Neural progenitor cell (in vitro differentiated cells): ENCODE measurements at regions not wholly inside any gene's neighbourhood (a gene's known extent, or its start where the extent isn't known, plus 50 kb on each side); places are given as distances from the start of the nearest gene placed in this dataset.

Source experiments
- DNase-seq: peaks from one replicate; pipeline ENCODE4 v3.0.0-alpha.2; 2016; ENCODE audit warnings: low spot score
- H2AFZ ChIP-seq: fragments of 200-600 bp; sonication (generic); replicated peaks from 2 replicates; pipeline ENCODE4 v1.6.1; 2016; ENCODE audit warnings: antibody characterized with exemption
- H3F3A ChIP-seq: fragments of 200-600 bp; sonication (generic); 2 replicates; pipeline ENCODE4 v1.6.1; 2016; ENCODE audit warnings: antibody characterized with exemption, low read depth
- H3K27ac ChIP-seq: fragments of 200-600 bp; sonication (generic); 2 replicates; pipeline ENCODE4 v1.5.1; 2016; ENCODE audit warnings: mild to moderate bottlenecking
- H3K27me3 ChIP-seq: fragments of 200-600 bp; sonication (generic); 2 replicates; pipeline ENCODE4 v1.6.1; 2016; ENCODE audit warnings: mild to moderate bottlenecking, moderate library complexity
- H3K36me3 ChIP-seq: fragments of 200-600 bp; sonication (generic); 2 replicates; pipeline ENCODE4 v1.5.1; 2016
- H3K4me1 ChIP-seq: fragments of 200-600 bp; sonication (generic); 2 replicates; pipeline ENCODE4 v1.6.1; 2016; ENCODE audit warnings: mixed run types
- H3K4me2 ChIP-seq: fragments of 200-600 bp; sonication (generic); 2 replicates; pipeline ENCODE4 v1.6.1; 2016
- H3K4me3 ChIP-seq: fragments of 200-600 bp; sonication (generic); 2 replicates; pipeline ENCODE4 v1.5.1; 2016
- H3K79me2 ChIP-seq: fragments of 200-600 bp; sonication (generic); 2 replicates; pipeline ENCODE4 v1.6.1; 2016; ENCODE audit warnings: low read depth
- H3K9ac ChIP-seq: fragments of 200-600 bp; sonication (generic); 2 replicates; pipeline ENCODE4 v1.6.1; 2016
- H3K9me3 ChIP-seq: fragments of 200-600 bp; sonication (generic); 2 replicates; pipeline ENCODE4 v1.5.1; 2016; ENCODE audit warnings: low read depth
- H4K20me1 ChIP-seq: fragments of 200-600 bp; sonication (generic); 2 replicates; pipeline ENCODE4 v1.6.1; 2016; ENCODE audit warnings: low read depth
- H3K27ac Mint-ChIP-seq: 3 replicates; pipeline ENCODE4 v1.8.0; 2021; ENCODE audit warnings: mixed read lengths
- H3K27me3 Mint-ChIP-seq: 2 replicates; pipeline ENCODE4 v1.8.0; 2022; ENCODE audit warnings: low read depth, mild to moderate bottlenecking, inconsistent platforms, moderate library complexity, mixed read lengths; ENCODE audit not compliant: insufficient read depth
- H3K36me3 Mint-ChIP-seq: 3 replicates; pipeline ENCODE4 v1.8.0; 2021; ENCODE audit warnings: mixed read lengths
- H3K4me1 Mint-ChIP-seq: 3 replicates; pipeline ENCODE4 v1.8.0; 2021; ENCODE audit warnings: mixed read lengths
- H3K4me3 Mint-ChIP-seq: 3 replicates; pipeline ENCODE4 v1.8.0; 2021; ENCODE audit warnings: mild to moderate bottlenecking, moderate library complexity, mixed read lengths
- H3K9me3 Mint-ChIP-seq: 3 replicates; pipeline ENCODE4 v1.8.0; 2020; ENCODE audit warnings: mixed read lengths
- CTCF ChIP-seq: fragments of 200-600 bp; sonication (generic); IDR thresholded peaks from 2 replicates; pipeline ENCODE4 v1.5.1; 2017; ENCODE audit warnings: antibody characterized with exemption, mild to moderate bottlenecking
- EZH2 ChIP-seq: fragments of 200-600 bp; sonication (generic); IDR thresholded peaks from 2 replicates; pipeline ENCODE4 v1.6.1; 2017; ENCODE audit warnings: antibody characterized with exemption, mild to moderate bottlenecking, moderate library complexity
- EZH2phosphoT487 ChIP-seq: fragments of 200-600 bp; sonication (generic); IDR thresholded peaks from 2 replicates; pipeline ENCODE4 v1.6.1; 2017; ENCODE audit warnings: antibody characterized with exemption

GRCh38 chr9:4359016-4359415 lies 59.1 kb upstream of the GLIS3 start:
- H3K36me3 Mint-ChIP-seq = no peaks in the 10 kb centered on the region
- Histone ChIP-seq H3K4me1 (peaks cover 12% of the 10 kb centered on the region), H2AFZ (no peak overlapping the region), H3K9ac (no peak overlapping the region), H3K27me3 (no peaks in the 10 kb centered on the region), H3F3A (no peaks in the 10 kb centered on the region), H3K4me2 (no peak overlapping the region), H3K4me3 (no peak overlapping the region), H3K9me3 (no peaks in the 10 kb centered on the region), H4K20me1 (no peaks in the 10 kb centered on the region), H3K79me2 (no peaks in the 10 kb centered on the region), H3K27ac (no peak overlapping the region), H3K36me3 (no peaks in the 10 kb centered on the region)
- no peak for DNase-seq
- H3K4me1 Mint-ChIP-seq = peaks cover 4% of the 10 kb centered on the region
- no peak for TF ChIP-seq CTCF
- TF ChIP-seq EZH2 = no peak
- TF ChIP-seq EZH2phosphoT487 = no peak
- H3K27me3 Mint-ChIP-seq = peaks cover 6% of the 10 kb centered on the region
- H3K27ac Mint-ChIP-seq = no peak overlapping the region
- no peaks in the 10 kb centered on the region for H3K9me3 Mint-ChIP-seq
- no peak overlapping the region for H3K4me3 Mint-ChIP-seq

GRCh38 chr9:4357929-4358328 lies 58.1 kb upstream of the GLIS3 start:
- H3K36me3 ChIP-seq = no peaks in the 10 kb centered on the region
- no peaks in the 10 kb centered on the region for H3F3A ChIP-seq
- H3K27ac ChIP-seq = no peak overlapping the region
- H3K79me2 ChIP-seq = no peaks in the 10 kb centered on the region
- Mint-ChIP-seq H3K4me1 (peaks cover 4% of the 10 kb centered on the region), H3K4me3 (no peak overlapping the region), H3K36me3 (no peaks in the 10 kb centered on the region), H3K9me3 (no peaks in the 10 kb centered on the region), H3K27me3 (peaks cover 6% of the 10 kb centered on the region), H3K27ac (no peak overlapping the region)
- H4K20me1 ChIP-seq = no peaks in the 10 kb centered on the region
- no peak for DNase-seq
- no peak overlapping the region for H3K4me3 ChIP-seq
- H3K4me1 ChIP-seq = peaks cover 12% of the 10 kb centered on the region
- no peak overlapping the region for H3K4me2 ChIP-seq
- no peaks in the 10 kb centered on the region for H3K9me3 ChIP-seq
- no peaks in the 10 kb centered on the region for H3K27me3 ChIP-seq
- H2AFZ ChIP-seq = no peak overlapping the region
- H3K9ac ChIP-seq = no peak overlapping the region
- TF ChIP-seq CTCF (no peak), EZH2 (no peak)

GRCh38 chr9:4356306-4356705 lies 56.4 kb upstream of the GLIS3 start:
- H3K4me1 Mint-ChIP-seq = peaks cover 4% of the 10 kb centered on the region
- Histone ChIP-seq H3K9ac (no peak overlapping the region), H4K20me1 (no peaks in the 10 kb centered on the region), H3K27ac (no peak overlapping the region), H3K4me2 (no peak overlapping the region), H3K79me2 (no peaks in the 10 kb centered on the region), H3K9me3 (no peaks in the 10 kb centered on the region), H3K36me3 (no peaks in the 10 kb centered on the region), H3K4me3 (no peak overlapping the region), H3F3A (no peaks in the 10 kb centered on the region), H3K4me1 (no peaks in the 10 kb centered on the region), H3K27me3 (no peaks in the 10 kb centered on the region), H2AFZ (no peak overlapping the region)
- no peaks in the 10 kb centered on the region for H3K36me3 Mint-ChIP-seq
- TF ChIP-seq CTCF = no peak
- no peak for TF ChIP-seq EZH2
- no peak for TF ChIP-seq EZH2phosphoT487
- H3K4me3 Mint-ChIP-seq = no peak overlapping the region
- peaks cover 4% of the 10 kb centered on the region for H3K27me3 Mint-ChIP-seq
- no peaks in the 10 kb centered on the region for H3K9me3 Mint-ChIP-seq
- no peak overlapping the region for H3K27ac Mint-ChIP-seq
- DNase-seq = no peak

GRCh38 chr9:4353236-4353635 lies 53.4 kb upstream of the GLIS3 start:
- Histone ChIP-seq H3F3A (no peaks in the 10 kb centered on the region), H3K9me3 (no peaks in the 10 kb centered on the region), H3K27me3 (no peaks in the 10 kb centered on the region), H3K36me3 (no peaks in the 10 kb centered on the region), H4K20me1 (no peaks in the 10 kb centered on the region), H3K9ac (no peak overlapping the region), H3K27ac (no peak overlapping the region), H2AFZ (no peak overlapping the region), H3K79me2 (no peaks in the 10 kb centered on the region), H3K4me1 (peaks cover 4% of the 10 kb centered on the region), H3K4me2 (no peak overlapping the region), H3K4me3 (no peak overlapping the region)
- DNase-seq = no peak
- Mint-ChIP-seq H3K36me3 (no peaks in the 10 kb centered on the region), H3K27ac (no peak overlapping the region), H3K9me3 (no peaks in the 10 kb centered on the region), H3K27me3 (peaks cover 4% of the 10 kb centered on the region), H3K4me1 (peaks cover 10% of the 10 kb centered on the region), H3K4me3 (no peak overlapping the region)
- TF ChIP-seq EZH2 = no peak
- TF ChIP-seq EZH2phosphoT487 = no peak
- no peak for TF ChIP-seq CTCF
